OCI-LY3 (cell line): ENCODE measurements at regions not wholly inside any gene's neighbourhood (a gene's known extent, or its start where the extent isn't known, plus 50 kb on each side); places are given as distances from the start of the nearest gene placed in this dataset.
"Not testable (repeated sequence)": the region's sequence is repeated elsewhere in the genome, so short reads cannot be mapped to it uniquely, and the experiment has no call there.

Source experiments
- H2AFZ ChIP-seq: fragments of 200-600, 300-600 bp; shearing (Covaris generic); 2 replicates; pipeline ENCODE4 v1.6.0; 2014; ENCODE audit warnings: antibody characterized with exemption, low read depth, low read length
- H3K27ac ChIP-seq: fragments of 200-600, 300-600 bp; sonication (generic); 2 replicates; pipeline ENCODE4 v1.5.1; 2014; ENCODE audit warnings: mild to moderate bottlenecking, low read length, moderate library complexity, mixed read lengths
- H3K27me3 ChIP-seq: fragments of 200-600, 300-600 bp; sonication (generic); 2 replicates; pipeline ENCODE4 v1.6.1; 2014; ENCODE audit warnings: low read depth, low read length, mixed read lengths
- H3K36me3 ChIP-seq: fragments of 200-600, 300-600 bp; sonication (generic); replicated peaks from 2 replicates; pipeline ENCODE3; 2014; ENCODE audit warnings: low read depth, low read length, mixed read lengths
- H3K4me1 ChIP-seq: fragments of 300-600, 200-600 bp; sonication (generic); 2 replicates; pipeline ENCODE4 v1.6.1; 2014; ENCODE audit warnings: low read length, mixed read lengths
- H3K4me2 ChIP-seq: fragments of 200-600, 300-600 bp; sonication (generic); 2 replicates; pipeline ENCODE4 v1.6.1; 2014; ENCODE audit warnings: low read length, mixed read lengths
- H3K4me3 ChIP-seq: fragments of 300-600, 200-600 bp; sonication (generic); 2 replicates; pipeline ENCODE4 v1.5.1; 2014; ENCODE audit warnings: antibody characterized with exemption, mild to moderate bottlenecking, low read length, moderate library complexity
- H3K79me2 ChIP-seq: fragments of 300-600, 200-600 bp; shearing (Covaris generic); 2 replicates; pipeline ENCODE4 v1.6.1; 2014; ENCODE audit warnings: mild to moderate bottlenecking, low read length, mixed read lengths
- H3K9ac ChIP-seq: fragments of 300-600, 200-600 bp; shearing (Covaris generic); 2 replicates; pipeline ENCODE4 v1.6.0; 2014; ENCODE audit warnings: mild to moderate bottlenecking, low read length, moderate library complexity
- H3K9me3 ChIP-seq: fragments of 200-600, 300-600 bp; shearing (Covaris generic); 2 replicates; pipeline ENCODE4 v1.6.1; 2014; ENCODE audit warnings: low read length, mixed read lengths; ENCODE audit not compliant: insufficient read depth
- H4K20me1 ChIP-seq: fragments of 200-600, 300-600 bp; sonication (generic); 2 replicates; pipeline ENCODE4 v1.6.1; 2016; ENCODE audit warnings: low read length, mixed read lengths; ENCODE audit not compliant: insufficient read depth
- CTCF ChIP-seq: fragments of 200-600, 300-600 bp; sonication (generic); IDR thresholded peaks from 2 replicates; pipeline ENCODE4 v1.5.1; 2014; ENCODE audit warnings: antibody characterized with exemption, low read length, low read depth
- EZH2phosphoT487 ChIP-seq: fragments of 200-600 bp; shearing (Covaris generic); IDR thresholded peaks from 2 replicates; pipeline ENCODE4 v1.6.1; 2018; ENCODE audit warnings: antibody characterized with exemption, mixed run types, low read depth

DNA sequence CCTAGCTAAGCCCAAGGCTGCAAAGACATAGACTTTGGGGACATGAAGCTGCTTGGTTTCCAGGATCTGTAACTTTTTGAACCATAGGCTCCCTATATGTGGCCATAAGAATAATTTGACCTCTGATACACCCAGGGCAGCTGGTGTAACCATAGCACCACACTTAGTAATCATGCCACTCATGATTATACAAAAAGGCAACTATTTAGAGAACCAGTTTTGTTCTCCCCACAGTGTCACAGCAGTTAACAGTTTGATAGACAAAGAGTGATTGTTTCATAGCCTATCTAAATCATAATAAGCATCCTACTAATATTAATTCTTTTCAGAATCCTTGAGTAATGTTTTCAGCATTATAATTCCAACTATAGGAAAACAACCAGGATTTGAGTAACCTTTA is 334.9 kb downstream of the NEK10 start:
- Histone ChIP-seq H2AFZ (no peak overlapping the region), H3K36me3 (no peaks in the 10 kb centered on the region), H3K79me2 (no peaks in the 10 kb centered on the region), H3K4me1 (peaks cover 4% of the 10 kb centered on the region; the same call in 1 of the 2 replicates), H3K4me3 (no peak overlapping the region), H3K27ac (no peak overlapping the region), H3K9ac (no peak overlapping the region), H3K27me3 (no peaks in the 10 kb centered on the region), H4K20me1 (no peaks in the 10 kb centered on the region), H3K9me3 (no peaks in the 10 kb centered on the region), H3K4me2 (no peak overlapping the region)
- TF ChIP-seq EZH2phosphoT487: no peak
- TF ChIP-seq CTCF: no peak

DNA sequence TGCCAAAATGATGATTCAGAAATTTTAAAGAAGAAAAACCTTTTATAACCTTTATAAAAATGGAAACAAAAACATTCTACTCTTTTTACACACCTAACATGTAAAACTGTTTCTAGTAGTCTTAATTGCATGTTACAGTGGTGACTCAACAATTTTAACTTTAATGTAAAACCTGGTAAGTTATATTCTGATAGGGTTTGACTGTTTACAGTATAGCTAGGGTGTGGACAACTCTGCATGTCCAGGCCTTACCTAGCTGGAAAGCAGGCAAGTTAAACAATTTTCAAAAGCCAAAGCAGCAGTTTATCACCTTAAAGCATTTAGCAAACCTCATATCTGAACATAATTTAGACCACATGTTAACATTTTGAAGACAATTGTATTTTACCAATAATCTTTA is 328.5 kb downstream of the NEK10 start:
- no peaks in the 10 kb centered on the region for H3K79me2 ChIP-seq
- H3K27ac ChIP-seq: no peak overlapping the region
- no peaks in the 10 kb centered on the region for H3K27me3 ChIP-seq
- no peak overlapping the region for H3K4me2 ChIP-seq
- no peak overlapping the region for H3K4me3 ChIP-seq
- H3K4me1 ChIP-seq: peaks cover 4% of the 10 kb centered on the region; the same call in 1 of the 2 replicates
- H3K9ac ChIP-seq: no peak overlapping the region
- no peaks in the 10 kb centered on the region for H3K9me3 ChIP-seq
- no peaks in the 10 kb centered on the region for H4K20me1 ChIP-seq
- H2AFZ ChIP-seq: no peak overlapping the region
- no peak for TF ChIP-seq EZH2phosphoT487
- no peak for TF ChIP-seq CTCF
- H3K36me3 ChIP-seq: no peaks in the 10 kb centered on the region

DNA sequence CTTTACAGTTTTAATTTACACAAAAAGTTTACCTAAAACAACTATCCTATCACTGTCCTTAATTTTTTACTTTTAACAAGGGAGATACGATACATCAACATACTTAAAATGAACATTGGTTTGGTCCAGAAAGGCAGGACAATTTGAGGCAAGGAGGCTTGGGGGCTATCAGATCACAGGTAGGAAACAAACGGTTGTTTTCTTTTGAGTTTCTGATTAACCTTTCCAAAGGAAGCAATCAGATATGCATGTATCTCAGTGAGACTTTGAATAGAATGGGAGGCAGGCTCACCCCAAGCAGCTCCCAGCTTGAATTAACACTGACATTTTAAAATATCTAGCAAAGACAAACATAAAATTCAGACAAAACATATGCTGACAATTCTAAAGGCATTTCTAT is 326.6 kb downstream of the NEK10 start:
- H3K4me1 ChIP-seq: not testable (repeated sequence)

GRCh38 chr3:27043328-27043955 is 325.7 kb downstream of the NEK10 start:
- Histone ChIP-seq H2AFZ (no peak overlapping the region), H3K9ac (no peak overlapping the region), H3K4me1 (no peaks in the 10 kb centered on the region), H4K20me1 (no peaks in the 10 kb centered on the region), H3K9me3 (no peaks in the 10 kb centered on the region), H3K27me3 (no peaks in the 10 kb centered on the region), H3K79me2 (no peaks in the 10 kb centered on the region), H3K36me3 (no peaks in the 10 kb centered on the region), H3K27ac (no peak overlapping the region), H3K4me2 (no peak overlapping the region), H3K4me3 (no peak overlapping the region)
- no peak for TF ChIP-seq CTCF
- TF ChIP-seq EZH2phosphoT487: no peak

More for the DNA sequence above, 326.6 kb downstream of the NEK10 start:
- not testable (repeated sequence) for H3K36me3 ChIP-seq, H2AFZ ChIP-seq, H3K4me3 ChIP-seq, H3K4me2 ChIP-seq, H3K27me3 ChIP-seq, H3K79me2 ChIP-seq, H3K9me3 ChIP-seq, H3K9ac ChIP-seq, H3K27ac ChIP-seq, H4K20me1 ChIP-seq
